ENCODE measurements at regions not wholly inside any gene's neighbourhood (a gene's known extent, or its start where the extent isn't known, plus 50 kb on each side); places are given as distances from the start of the nearest gene placed in this dataset.
"Not testable (repeated sequence)": the region's sequence is repeated elsewhere in the genome, so short reads cannot be mapped to it uniquely, and the experiment has no call there.

GRCh38 chr1:242602001-242602400 is 77.5 kb upstream of the PLD5 start:
- TF ChIP-seq CTCF (IDR thresholded peaks at IDR 0.05; ENCODE audit: insufficient read depth, low read length, poor library complexity, severe bottlenecking) (no peak), EZH2phosphoT487 (conservative IDR thresholded peaks at IDR 0.05; ENCODE audit: low read length) (no peak)
- no peaks in the 10 kb centered on the region for H3K9me2 ChIP-seq (replicated peaks; ENCODE audit: insufficient read depth, low read length)
- no peaks in the 10 kb centered on the region for H4K20me1 ChIP-seq (ENCODE audit: low read depth, low read length)
- H3K27ac ChIP-seq (ENCODE audit: low read depth, low read length), result no peak overlapping the region
- H3F3A ChIP-seq (ENCODE audit: insufficient read depth), result no peaks in the 10 kb centered on the region
- H3K4me3 ChIP-seq (ENCODE audit: insufficient read depth, low read length, poor library complexity, severe bottlenecking), result no peak overlapping the region
- H3K79me2 ChIP-seq (ENCODE audit: insufficient read depth, low read length), result no peaks in the 10 kb centered on the region
- no peak overlapping the region for H2AFZ ChIP-seq (ENCODE audit: low read depth, low read length, severe bottlenecking)
- H3K27me3 ChIP-seq (ENCODE audit: low read length), result no peaks in the 10 kb centered on the region
- H3K9me3 ChIP-seq (ENCODE audit: insufficient read depth, low read length), result no peaks in the 10 kb centered on the region
- H3K36me3 ChIP-seq (ENCODE audit: low read length), result no peaks in the 10 kb centered on the region
- H3K9ac ChIP-seq (ENCODE audit: low read length), result no peak overlapping the region
- H3K4me2 ChIP-seq (ENCODE audit: low read depth, low read length, poor library complexity, severe bottlenecking), result no peak overlapping the region

GRCh38 chr1:242593756-242594155 is 69.3 kb upstream of the PLD5 start:
- H3K27ac ChIP-seq (ENCODE audit: low read depth, low read length); H3K9me3 ChIP-seq (ENCODE audit: insufficient read depth, low read length); H4K20me1 ChIP-seq (ENCODE audit: low read depth, low read length); H3K9me2 ChIP-seq (replicated peaks; ENCODE audit: insufficient read depth, low read length); H3K27me3 ChIP-seq (ENCODE audit: low read length); H3F3A ChIP-seq (ENCODE audit: insufficient read depth); H3K4me3 ChIP-seq (ENCODE audit: insufficient read depth, low read length, poor library complexity, severe bottlenecking); H3K9ac ChIP-seq (ENCODE audit: low read length); H3K79me2 ChIP-seq (ENCODE audit: insufficient read depth, low read length); H3K36me3 ChIP-seq (ENCODE audit: low read length); H3K4me2 ChIP-seq (ENCODE audit: low read depth, low read length, poor library complexity, severe bottlenecking); H2AFZ ChIP-seq (ENCODE audit: low read depth, low read length, severe bottlenecking): not testable (repeated sequence)

GRCh38 chr1:242586360-242586680 is 61.8 kb upstream of the PLD5 start:
- no peak for TF ChIP-seq CTCF (IDR thresholded peaks at IDR 0.05; ENCODE audit: insufficient read depth, low read length, poor library complexity, severe bottlenecking)
- TF ChIP-seq EZH2phosphoT487 (conservative IDR thresholded peaks at IDR 0.05; ENCODE audit: low read length), result no peak
- no peak overlapping the region for H2AFZ ChIP-seq (ENCODE audit: low read depth, low read length, severe bottlenecking)

GRCh38 chr1:242585616-242586359 is 61.3 kb upstream of the PLD5 start:
- no peaks in the 10 kb centered on the region for H3K36me3 ChIP-seq (ENCODE audit: low read length)
- H4K20me1 ChIP-seq (ENCODE audit: low read depth, low read length), result no peaks in the 10 kb centered on the region
- H3K79me2 ChIP-seq (ENCODE audit: insufficient read depth, low read length), result no peaks in the 10 kb centered on the region
- H3K4me2 ChIP-seq (ENCODE audit: low read depth, low read length, poor library complexity, severe bottlenecking), result no peak overlapping the region
- no peak overlapping the region for H3K27ac ChIP-seq (ENCODE audit: low read depth, low read length)
- no peak overlapping the region for H3K4me3 ChIP-seq (ENCODE audit: insufficient read depth, low read length, poor library complexity, severe bottlenecking)
- H3K9me2 ChIP-seq (replicated peaks; ENCODE audit: insufficient read depth, low read length), result no peaks in the 10 kb centered on the region
- no peak overlapping the region for H2AFZ ChIP-seq (ENCODE audit: low read depth, low read length, severe bottlenecking)
- H3F3A ChIP-seq (ENCODE audit: insufficient read depth), result no peaks in the 10 kb centered on the region
- H3K9me3 ChIP-seq (ENCODE audit: insufficient read depth, low read length), result no peaks in the 10 kb centered on the region
- no peak overlapping the region for H3K9ac ChIP-seq (ENCODE audit: low read length)
- no peaks in the 10 kb centered on the region for H3K27me3 ChIP-seq (ENCODE audit: low read length)
- TF ChIP-seq CTCF (IDR thresholded peaks at IDR 0.05; ENCODE audit: insufficient read depth, low read length, poor library complexity, severe bottlenecking) (no peak), EZH2phosphoT487 (conservative IDR thresholded peaks at IDR 0.05; ENCODE audit: low read length) (no peak)

More at GRCh38 chr1:242586360-242586680, 61.8 kb upstream of the PLD5 start:
- Histone ChIP-seq H3K9me2 (replicated peaks; ENCODE audit: insufficient read depth, low read length) (no peaks in the 10 kb centered on the region), H3K9ac (ENCODE audit: low read length) (no peak overlapping the region), H3K4me2 (ENCODE audit: low read depth, low read length, poor library complexity, severe bottlenecking) (no peak overlapping the region), H3K27me3 (ENCODE audit: low read length) (no peaks in the 10 kb centered on the region), H3K79me2 (ENCODE audit: insufficient read depth, low read length) (no peaks in the 10 kb centered on the region), H3K4me3 (ENCODE audit: insufficient read depth, low read length, poor library complexity, severe bottlenecking) (no peak overlapping the region), H3K36me3 (ENCODE audit: low read length) (no peaks in the 10 kb centered on the region), H3K27ac (ENCODE audit: low read depth, low read length) (no peak overlapping the region), H3F3A (ENCODE audit: insufficient read depth) (no peaks in the 10 kb centered on the region), H3K9me3 (ENCODE audit: insufficient read depth, low read length) (no peaks in the 10 kb centered on the region), H4K20me1 (ENCODE audit: low read depth, low read length) (no peaks in the 10 kb centered on the region)

Measured in SU-DHL-6 (cell line).